ENCODE measurements at regions not wholly inside any gene's neighbourhood (a gene's known extent, or its start where the extent isn't known, plus 50 kb on each side); places are given as distances from the start of the nearest gene placed in this dataset.

GRCh38 chr12:19627719-19628118 is 188.4 kb downstream of the AEBP2 start:
- Histone ChIP-seq H2BK5ac (ENCODE audit: low read depth, low read length, poor library complexity, severe bottlenecking) (no peak overlapping the region), H4K20me1 (ENCODE audit: insufficient read depth, low read length) (no peaks in the 10 kb centered on the region), H3K4me3 (ENCODE audit: insufficient read depth, low read depth, low read length) (no peak overlapping the region), H3K79me1 (ENCODE audit: low read depth in 1 of 2, low read length in 2 of 2) (no peaks in the 10 kb centered on the region), H4K5ac (ENCODE audit: low read depth, low read length) (no peak overlapping the region), H4K91ac (ENCODE audit: insufficient read depth, low read depth, low read length) (no peak overlapping the region), H3K56ac (ENCODE audit: extremely low read depth, insufficient read depth, low read length) (no peak overlapping the region), H3K36me3 (ENCODE audit: control insufficient read depth, insufficient read depth, low read length) (no peaks in the 10 kb centered on the region; the same call in 1 of the 2 replicates), H2BK120ac (ENCODE audit: low read depth, low read length) (no peak overlapping the region), H3K9me3 (ENCODE audit: control insufficient read depth, insufficient read depth, low read length) (no peaks in the 10 kb centered on the region), H2BK15ac (ENCODE audit: low read depth, low read length) (no peak overlapping the region), H2AK5ac (ENCODE audit: low read depth, low read length) (no peak overlapping the region), H3K23ac (ENCODE audit: low read depth, low read length) (no peak overlapping the region), H3K9ac (ENCODE audit: low read depth, low read length) (no peak overlapping the region), H3K4me2 (ENCODE audit: low read depth, low read length) (no peak overlapping the region), H3K27me3 (ENCODE audit: control insufficient read depth, insufficient read depth, low read length) (no peaks in the 10 kb centered on the region), H3K27ac (ENCODE audit: insufficient read depth, low read length) (no peak overlapping the region), H3K4me1 (ENCODE audit: control insufficient read depth, insufficient read depth, low read length) (no peaks in the 10 kb centered on the region; the same call in 1 of the 2 replicates), H3K9me1 (ENCODE audit: insufficient read depth, low read length) (no peaks in the 10 kb centered on the region), H2AK9ac (replicated peaks; ENCODE audit: low read depth, low read length, poor library complexity) (no peak overlapping the region), H2BK20ac (ENCODE audit: low read depth, low read length) (no peak overlapping the region), H3K14ac (replicated peaks; ENCODE audit: low read depth, low read length) (no peak overlapping the region), H3K4ac (ENCODE audit: low read depth, low read length) (no peak overlapping the region), H2AFZ (replicated peaks; ENCODE audit: low read length, poor library complexity) (no peak overlapping the region), H4K8ac (ENCODE audit: low read depth in 2 of 2, low read length in 2 of 2) (no peak overlapping the region), H3K18ac (ENCODE audit: low read depth, low read length) (no peak overlapping the region)
- no peak for ATAC-seq (ENCODE audit: low read depth)
- WGBS, 2 experiments (ENCODE audit: extremely low coverage in 2 of 2, insufficient read length in 1 of 2) = no CpG with 5 or more reads among the region's 2 CpGs
- CTCF ChIA-PET = no interaction called here
- no peak for TF ChIP-seq POLR2A (IDR thresholded peaks at IDR 0.05; ENCODE audit: low read depth, low read length)
- POLR2A ChIA-PET (ENCODE audit: unreplicated experiment) = no interaction called here
- intact Hi-C loops (cut with micrococcal nuclease) (no loop called here), dilution Hi-C loops (cut with HindIII; ENCODE audit: low sequenced_read_pairs, unreplicated experiment) (no loop called here), in situ Hi-C loops (cut with MboI; ENCODE audit: low sequenced_read_pairs) (no loop called here)
- DNase-seq = no peak
- no TSS peak for BruUV-seq (replicated peaks)
